Mucosa of descending colon (tissue), 3 donors: ENCODE measurements at regions not wholly inside any gene's neighbourhood (a gene's known extent, or its start where the extent isn't known, plus 50 kb on each side); places are given as distances from the start of the nearest gene placed in this dataset.

ENCODE experiments used
- ATAC-seq: fragments of 200-7000 bp; cut with Tn5 transposase; one replicate; pipeline ENCODE4 v1.9.1; 2020; ENCODE audit warnings: mild to moderate bottlenecking, moderate library complexity
- DNase-seq, 3 donors: peaks; one replicate each; pipeline ENCODE4 v3.0.0-alpha.2; 2020
- H3K36me3 ChIP-seq: fragments of 200-600 bp; one replicate; pipeline ENCODE4 v1.8.0; 2021; ENCODE audit warnings: low read depth, mild to moderate bottlenecking
- H3K4me1 ChIP-seq: fragments of 200-600 bp; one replicate; pipeline ENCODE4 v1.8.0; 2021; ENCODE audit warnings: low read depth, mild to moderate bottlenecking
- H3K4me3 ChIP-seq: fragments of 200-600 bp; one replicate; pipeline ENCODE4 v1.8.0; 2021; ENCODE audit warnings: mild to moderate bottlenecking
- H3K9me3 ChIP-seq: fragments of 200-600 bp; one replicate; pipeline ENCODE4 v1.8.0; 2021; ENCODE audit warnings: mild to moderate bottlenecking
- intact Hi-C, 2 donors: fragments of 100-400 bp; cut with DNase I in 1 of 2; cut with micrococcal nuclease in 1 of 2; formaldehyde crosslinking; loops; one replicate each; pipeline versions ENCODE4 v1.11.0 to v1.11.1; 2022; cut with DNase I, micrococcal nuclease
- TF ChIP-seq, protein P1 (sequence below): fragments of 200-600 bp; IDR thresholded peaks from one replicate; pipeline ENCODE4 v1.8.0; 2022; ENCODE audit warnings: antibody characterized with exemption, mild to moderate bottlenecking
- donor health status: DM: no; HTN: no; CAD: no; lungs with moderate emphysema.
- donor health status: DM: no; HTN: no; CAD: no.
- donor health status: DM: no; HTN: yes; CAD: no.

DNA sequence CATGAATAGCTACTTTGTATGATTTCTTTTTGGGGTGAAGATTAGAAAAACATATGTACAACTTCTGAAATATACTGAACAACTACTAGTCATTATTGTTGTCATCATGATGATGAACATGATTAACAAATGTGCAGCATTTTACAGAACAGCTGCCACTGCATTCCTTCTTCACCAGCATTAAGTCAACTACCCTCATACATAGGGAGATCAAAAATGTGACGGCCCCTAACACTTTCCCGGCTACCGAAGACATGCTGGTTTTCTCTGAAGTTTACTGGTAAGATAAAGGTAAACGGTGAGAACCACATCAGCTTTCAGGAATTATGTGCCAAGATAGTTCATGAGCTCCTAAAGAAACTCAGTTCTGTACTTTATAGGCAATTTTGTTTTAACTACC, 121.0 kb upstream of the LRATD1 start:
- intact Hi-C loops = no loop called here

DNA sequence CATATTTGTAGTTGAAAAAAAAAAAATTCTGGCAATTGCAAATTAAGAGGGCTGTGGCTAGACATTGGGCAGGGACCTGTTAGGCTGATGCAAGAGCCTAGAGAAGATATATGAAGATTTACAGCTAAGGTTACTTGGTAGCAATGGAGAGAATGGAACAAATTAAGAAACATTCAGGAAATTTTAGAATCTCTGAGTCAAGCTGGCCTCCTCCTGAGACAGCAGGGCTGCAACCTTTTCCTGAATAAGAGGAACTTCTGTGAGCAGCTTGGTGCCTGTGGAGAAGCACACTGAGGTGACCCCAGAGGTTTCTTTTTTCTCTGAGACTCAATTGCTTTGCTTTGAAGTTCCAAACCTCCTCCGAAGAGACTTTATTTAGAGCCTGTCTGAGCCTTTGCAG, 118.6 kb upstream of the LRATD1 start:
- TF ChIP-seq, protein P1, sequence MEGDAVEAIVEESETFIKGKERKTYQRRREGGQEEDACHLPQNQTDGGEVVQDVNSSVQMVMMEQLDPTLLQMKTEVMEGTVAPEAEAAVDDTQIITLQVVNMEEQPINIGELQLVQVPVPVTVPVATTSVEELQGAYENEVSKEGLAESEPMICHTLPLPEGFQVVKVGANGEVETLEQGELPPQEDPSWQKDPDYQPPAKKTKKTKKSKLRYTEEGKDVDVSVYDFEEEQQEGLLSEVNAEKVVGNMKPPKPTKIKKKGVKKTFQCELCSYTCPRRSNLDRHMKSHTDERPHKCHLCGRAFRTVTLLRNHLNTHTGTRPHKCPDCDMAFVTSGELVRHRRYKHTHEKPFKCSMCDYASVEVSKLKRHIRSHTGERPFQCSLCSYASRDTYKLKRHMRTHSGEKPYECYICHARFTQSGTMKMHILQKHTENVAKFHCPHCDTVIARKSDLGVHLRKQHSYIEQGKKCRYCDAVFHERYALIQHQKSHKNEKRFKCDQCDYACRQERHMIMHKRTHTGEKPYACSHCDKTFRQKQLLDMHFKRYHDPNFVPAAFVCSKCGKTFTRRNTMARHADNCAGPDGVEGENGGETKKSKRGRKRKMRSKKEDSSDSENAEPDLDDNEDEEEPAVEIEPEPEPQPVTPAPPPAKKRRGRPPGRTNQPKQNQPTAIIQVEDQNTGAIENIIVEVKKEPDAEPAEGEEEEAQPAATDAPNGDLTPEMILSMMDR = no peak
- DNase-seq (no peak), ATAC-seq (no peak)
- Histone ChIP-seq H3K9me3 (peaks cover 4% of the 10 kb centered on the region), H3K4me1 (no peaks in the 10 kb centered on the region), H3K4me3 (no peak overlapping the region), H3K36me3 (no peaks in the 10 kb centered on the region)
- intact Hi-C loops = no loop called here

More for the DNA sequence above, 121.0 kb upstream of the LRATD1 start:
- H3K36me3 ChIP-seq = no peaks in the 10 kb centered on the region
- no peak overlapping the region for H3K4me3 ChIP-seq
- TF ChIP-seq, protein P1 = no peak
- no peaks in the 10 kb centered on the region for H3K4me1 ChIP-seq
- ATAC-seq (no peak), DNase-seq (no peak)
- peaks cover 4% of the 10 kb centered on the region for H3K9me3 ChIP-seq

DNA sequence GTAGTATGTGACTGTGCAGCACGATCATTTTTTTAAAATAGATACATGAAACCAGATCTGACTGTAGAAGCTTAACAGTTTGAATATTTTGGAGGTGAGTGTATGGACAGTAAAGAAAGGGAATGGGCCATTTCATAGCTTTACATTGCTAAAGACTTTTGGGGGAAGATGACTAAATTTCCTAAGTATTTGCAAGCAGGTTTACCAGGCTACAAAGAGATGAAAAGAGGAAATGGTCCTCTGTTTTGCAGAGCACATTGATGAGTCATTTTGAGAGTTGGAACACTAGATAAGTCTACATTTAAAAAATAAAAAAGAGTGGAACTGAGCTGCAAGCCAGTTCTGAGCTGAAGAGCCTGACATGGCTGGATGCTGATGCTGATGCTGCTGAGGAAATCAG, 115.7 kb upstream of the LRATD1 start:
- no peaks in the 10 kb centered on the region for H3K9me3 ChIP-seq
- DNase-seq (no peak), ATAC-seq (no peak)
- TF ChIP-seq, protein P1 = no peak
- no peak overlapping the region for H3K4me3 ChIP-seq
- intact Hi-C loops = no loop called here
- no peaks in the 10 kb centered on the region for H3K36me3 ChIP-seq
- no peaks in the 10 kb centered on the region for H3K4me1 ChIP-seq

DNA sequence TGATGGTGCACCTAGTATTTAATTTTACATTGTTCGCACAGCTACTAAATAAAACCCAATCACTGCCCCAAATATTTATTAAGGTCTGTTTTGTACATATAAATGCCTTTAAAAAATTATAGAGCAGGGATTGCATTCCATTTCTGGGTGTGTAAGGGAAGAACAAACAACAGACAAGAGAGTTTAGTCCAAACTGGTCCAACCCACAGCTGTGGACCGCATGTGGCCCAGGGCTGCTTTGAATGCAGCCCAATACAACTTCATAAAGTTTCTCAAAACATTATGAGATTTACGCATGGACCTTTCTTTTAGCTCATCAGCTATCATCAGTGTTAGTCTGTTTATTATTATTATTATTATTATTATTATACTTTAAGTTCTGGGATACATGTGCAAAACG, 114.8 kb upstream of the LRATD1 start:
- Histone ChIP-seq H3K4me3 (no peak overlapping the region), H3K4me1 (no peaks in the 10 kb centered on the region), H3K9me3 (no peaks in the 10 kb centered on the region), H3K36me3 (no peaks in the 10 kb centered on the region)
- no peak for ATAC-seq
- TF ChIP-seq, protein P1 = no peak
- DNase-seq = no peak
- intact Hi-C loops = no loop called here

DNA sequence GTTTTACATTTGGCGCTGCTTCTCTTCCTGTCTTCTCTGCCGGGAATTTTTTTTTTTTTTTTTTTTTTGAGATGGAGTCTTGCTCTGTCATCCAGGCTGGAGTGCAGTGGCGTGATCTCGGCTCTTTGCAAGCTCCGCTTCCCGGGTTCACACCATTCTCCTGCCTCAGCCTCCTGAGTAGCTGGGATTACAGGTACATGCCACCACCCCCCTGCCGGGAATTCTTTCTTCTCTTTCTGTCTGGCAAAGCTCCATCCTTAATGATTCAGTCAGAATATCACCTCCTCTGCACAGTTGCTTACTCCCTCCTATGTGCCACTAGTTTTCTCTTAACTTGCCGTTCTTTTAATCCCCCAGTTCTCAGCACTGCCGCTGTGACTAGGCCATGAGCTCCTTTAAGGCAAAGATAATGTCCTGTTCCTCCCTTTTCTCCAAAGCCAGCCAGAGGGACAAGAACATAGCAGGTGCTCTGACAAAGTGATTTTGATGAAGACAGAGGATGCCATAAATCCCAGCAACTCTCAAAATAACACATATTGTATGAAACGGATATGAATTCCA, 112.1 kb upstream of the LRATD1 start:
- no peak for ATAC-seq
- TF ChIP-seq, protein P1 = no peak
- no peaks in the 10 kb centered on the region for H3K36me3 ChIP-seq
- H3K4me1 ChIP-seq = no peaks in the 10 kb centered on the region
- no peak overlapping the region for H3K4me3 ChIP-seq
- DNase-seq = no peak
- intact Hi-C loops = no loop called here
- no peaks in the 10 kb centered on the region for H3K9me3 ChIP-seq
